GM12891 (cell line): ENCODE measurements at regions not wholly inside any gene's neighbourhood (a gene's known extent, or its start where the extent isn't known, plus 50 kb on each side); places are given as distances from the start of the nearest gene placed in this dataset.

Experiments
- PAX5 ChIP-seq: IDR thresholded peaks from 2 replicates; pipeline ENCODE4 v1.6.1; 2011; ENCODE audit warnings: low read length, moderate library complexity, mild to moderate bottlenecking; ENCODE audit not compliant: insufficient read depth, severe bottlenecking
- POLR2A ChIP-seq: IDR thresholded peaks from 2 replicates; pipeline ENCODE4 v1.6.1; 2011; ENCODE audit warnings: low read depth, low read length, control low read depth
- POLR2AphosphoS5 ChIP-seq: IDR thresholded peaks from 2 replicates; pipeline ENCODE4 v1.6.1; 2011; ENCODE audit warnings: low read depth, low read length, control low read depth
- POU2F2 ChIP-seq: IDR thresholded peaks from 2 replicates; pipeline ENCODE4 v1.6.1; 2011; ENCODE audit warnings: low read depth, mild to moderate bottlenecking, control low read depth, low read length, moderate library complexity
- SPI1 ChIP-seq: IDR thresholded peaks from 2 replicates; pipeline ENCODE4 v1.6.1; 2011; ENCODE audit warnings: low read depth, low read length, control low read depth
- TAF1 ChIP-seq: IDR thresholded peaks from 2 replicates; pipeline ENCODE4 v1.6.1; 2011; ENCODE audit warnings: low read depth, low read length, control low read depth

- TF ChIP-seq POLR2AphosphoS5 (no peak), TAF1 (no peak), POLR2A (no peak), SPI1 (no peak), POU2F2 (no peak), PAX5 (no peak)
Measured at GRCh38 chrX:34325460-34325859, 193.3 kb upstream of the FAM47A start.
